GM23338 (cell line): ENCODE measurements at regions not wholly inside any gene's neighbourhood (a gene's known extent, or its start where the extent isn't known, plus 50 kb on each side); places are given as distances from the start of the nearest gene placed in this dataset.

Experiments
- ATAC-seq: fragments of 200-7000 bp; cut with Tn5 transposase; 3 replicates; pipeline ENCODE4 v1.9.1; 2020
- DNase-seq: peaks from one replicate; pipeline ENCODE4 v3.0.0-alpha.2; 2015; ENCODE audit warnings: low spot score
- H2AFZ ChIP-seq: fragments of 200-600 bp; sonication (generic); 2 replicates; pipeline ENCODE4 v1.8.0; 2016; ENCODE audit warnings: antibody characterized with exemption, mild to moderate bottlenecking, moderate library complexity
- H3F3A ChIP-seq: fragments of 200-600 bp; sonication (generic); replicated peaks from 2 replicates; pipeline ENCODE4 v1.8.0; 2017; ENCODE audit warnings: antibody characterized with exemption, mixed run types, low read depth
- H3K27ac ChIP-seq: fragments of 200-600 bp; sonication (generic); 2 replicates; pipeline ENCODE4 v1.6.1; 2016; ENCODE audit warnings: low read depth
- H3K27me3 ChIP-seq: fragments of 200-600 bp; sonication (generic); 2 replicates; pipeline ENCODE4 v1.8.0; 2016; ENCODE audit warnings: mild to moderate bottlenecking, mixed run types, moderate library complexity; ENCODE audit not compliant: insufficient read depth
- H3K36me3 ChIP-seq: fragments of 200-600 bp; sonication (generic); 2 replicates; pipeline ENCODE4 v1.8.0; 2016; ENCODE audit warnings: mild to moderate bottlenecking; ENCODE audit not compliant: insufficient read depth
- H3K4me1 ChIP-seq: fragments of 200-600 bp; sonication (generic); 2 replicates; pipeline ENCODE4 v1.8.0; 2016; ENCODE audit warnings: mild to moderate bottlenecking, moderate library complexity; ENCODE audit not compliant: insufficient read depth
- H3K4me2 ChIP-seq: fragments of 200-600 bp; sonication (generic); 2 replicates; pipeline ENCODE4 v1.7.1; 2017; ENCODE audit warnings: mixed run types
- H3K4me3 ChIP-seq: fragments of 200-600 bp; sonication (generic); 2 replicates; pipeline ENCODE4 v1.6.1; 2016; ENCODE audit warnings: mixed run types
- H3K79me2 ChIP-seq: fragments of 200-600 bp; sonication (generic); replicated peaks from 2 replicates; pipeline ENCODE4 v1.8.0; 2017; ENCODE audit warnings: mild to moderate bottlenecking; ENCODE audit not compliant: insufficient read depth
- H3K9me2 ChIP-seq: fragments of 200-600 bp; sonication (generic); 2 replicates; pipeline ENCODE4 v1.8.0; 2017; ENCODE audit not compliant: insufficient read depth
- H4K20me1 ChIP-seq: fragments of 200-600 bp; sonication (generic); replicated peaks from 2 replicates; pipeline ENCODE4 v1.8.0; 2017; ENCODE audit warnings: mild to moderate bottlenecking; ENCODE audit not compliant: insufficient read depth
- H3K27ac Mint-ChIP-seq: 2 replicates; pipeline ENCODE4 v1.8.0; 2020; ENCODE audit warnings: inconsistent platforms, mild to moderate bottlenecking, moderate library complexity, mixed read lengths
- H3K27me3 Mint-ChIP-seq: 3 replicates; pipeline ENCODE4 v1.8.0; 2022; ENCODE audit warnings: low read depth, mild to moderate bottlenecking, moderate library complexity, mixed read lengths, inconsistent platforms; ENCODE audit not compliant: insufficient read depth, poor library complexity
- H3K36me3 Mint-ChIP-seq: 3 replicates; pipeline ENCODE4 v1.8.0; 2021; ENCODE audit warnings: low read depth, mild to moderate bottlenecking, inconsistent platforms, moderate library complexity, mixed read lengths
- H3K4me1 Mint-ChIP-seq: 3 replicates; pipeline ENCODE4 v1.8.0; 2020; ENCODE audit warnings: mild to moderate bottlenecking, inconsistent platforms, mixed read lengths
- H3K4me3 Mint-ChIP-seq: 3 replicates; pipeline ENCODE4 v1.8.0; 2021; ENCODE audit warnings: moderate library complexity, mild to moderate bottlenecking, inconsistent platforms, mixed read lengths
- H3K9me3 Mint-ChIP-seq: 3 replicates; pipeline ENCODE4 v1.8.0; 2020; ENCODE audit warnings: moderate library complexity, mild to moderate bottlenecking, inconsistent platforms, mixed read lengths
- CTCF ChIP-seq, 2 experiments: fragments of 200-600 bp in 1 of 2; sonication (generic) in 1 of 2; conservative IDR thresholded peaks; 2 replicates each; pipeline versions ENCODE4 v1.5.1 to v1.6.1; 2016 to 2017; ENCODE audit warnings: antibody characterized with exemption in 2 of 2, low read depth in 2 of 2, mild to moderate bottlenecking in 2 of 2, moderate library complexity in 1 of 2
- EZH2phosphoT487 ChIP-seq: fragments of 200-600 bp; sonication (generic); IDR thresholded peaks from one replicate; pipeline ENCODE4 v1.8.1; 2018; ENCODE audit warnings: antibody characterized with exemption; ENCODE audit not compliant: unreplicated experiment
- NANOG ChIP-seq: IDR thresholded peaks from 2 replicates; pipeline ENCODE4 v1.6.1; 2016; ENCODE audit warnings: antibody characterized with exemption, borderline replicate concordance
- POLR2AphosphoS5 ChIP-seq: IDR thresholded peaks from 2 replicates; pipeline ENCODE4 v1.6.1; 2016; ENCODE audit warnings: antibody characterized with exemption, low read depth
- STAT1 ChIP-seq: IDR thresholded peaks from one replicate; pipeline ENCODE4 v1.6.1; 2016; ENCODE audit warnings: antibody characterized with exemption; ENCODE audit not compliant: unreplicated experiment
- TF ChIP-seq, protein P1 (sequence below): IDR thresholded peaks from 2 replicates; pipeline ENCODE4 v1.6.1; 2016; ENCODE audit warnings: antibody characterized with exemption
- TF ChIP-seq, protein P2 (sequence below): IDR thresholded peaks from one replicate; pipeline ENCODE4 v1.6.1; 2018; ENCODE audit warnings: antibody characterized with exemption; ENCODE audit not compliant: unreplicated experiment

DNA sequence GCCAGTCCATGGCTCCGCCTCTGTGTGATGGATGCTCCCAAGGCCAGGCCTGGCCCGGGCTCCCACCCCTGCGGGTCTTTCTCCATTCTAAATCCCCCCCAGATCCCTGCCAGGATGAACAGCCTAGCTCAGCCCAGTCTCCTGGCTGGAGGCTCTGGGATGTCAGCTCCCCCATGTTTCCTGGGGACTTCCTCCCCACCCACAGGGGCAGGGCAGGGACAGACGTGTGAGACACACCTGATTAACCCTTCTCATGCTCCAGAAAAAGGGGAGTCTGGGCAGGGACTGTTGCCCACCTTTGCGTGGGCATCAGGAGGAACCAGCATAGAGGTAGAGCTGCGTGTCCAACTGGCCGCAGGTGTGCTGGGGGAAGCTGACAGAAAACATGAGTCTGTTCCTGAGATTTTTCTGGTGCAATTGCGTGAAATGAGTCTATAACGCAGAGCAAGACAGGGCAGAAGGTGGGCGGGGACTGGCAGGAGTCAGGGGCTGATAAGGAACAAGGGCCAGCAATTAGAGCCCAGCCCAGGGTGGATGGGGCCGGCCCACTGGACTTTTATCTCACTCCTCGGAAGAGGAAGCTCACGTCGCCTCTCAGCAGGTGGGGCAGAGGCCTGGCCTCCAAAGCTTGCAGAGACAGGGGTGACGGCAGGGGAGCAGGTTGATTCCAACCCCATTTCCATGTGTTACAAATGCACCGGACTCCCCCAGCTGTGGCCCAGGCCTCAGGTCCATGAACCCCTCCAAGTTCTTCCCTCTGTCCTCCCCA, 238.2 kb downstream of the RBFOX3 start:
- Histone ChIP-seq H3K4me2 (no peak overlapping the region), H3F3A (no peaks in the 10 kb centered on the region), H3K4me3 (no peak overlapping the region), H3K9me2 (no peaks in the 10 kb centered on the region), H2AFZ (no peak overlapping the region), H3K79me2 (no peaks in the 10 kb centered on the region), H3K27me3 (no peaks in the 10 kb centered on the region), H3K36me3 (no peaks in the 10 kb centered on the region), H4K20me1 (no peaks in the 10 kb centered on the region), H3K27ac (no peak overlapping the region), H3K4me1 (no peaks in the 10 kb centered on the region)
- no peak overlapping the region for H3K4me3 Mint-ChIP-seq
- ATAC-seq (no peak; the same call in 1 of the 3 replicates), DNase-seq (no peak)
- peaks cover 34% of the 10 kb centered on the region for H3K4me1 Mint-ChIP-seq
- no peaks in the 10 kb centered on the region for H3K9me3 Mint-ChIP-seq
- H3K27me3 Mint-ChIP-seq: peaks cover 16% of the 10 kb centered on the region
- no peak overlapping the region for H3K27ac Mint-ChIP-seq
- TF ChIP-seq CTCF (conservative IDR thresholded peaks at IDR 0.05; ENCODE audit: low read depth in 2 of 2) (no peak), STAT1 (no peak), EZH2phosphoT487 (no peak)
- TF ChIP-seq, protein P1, sequence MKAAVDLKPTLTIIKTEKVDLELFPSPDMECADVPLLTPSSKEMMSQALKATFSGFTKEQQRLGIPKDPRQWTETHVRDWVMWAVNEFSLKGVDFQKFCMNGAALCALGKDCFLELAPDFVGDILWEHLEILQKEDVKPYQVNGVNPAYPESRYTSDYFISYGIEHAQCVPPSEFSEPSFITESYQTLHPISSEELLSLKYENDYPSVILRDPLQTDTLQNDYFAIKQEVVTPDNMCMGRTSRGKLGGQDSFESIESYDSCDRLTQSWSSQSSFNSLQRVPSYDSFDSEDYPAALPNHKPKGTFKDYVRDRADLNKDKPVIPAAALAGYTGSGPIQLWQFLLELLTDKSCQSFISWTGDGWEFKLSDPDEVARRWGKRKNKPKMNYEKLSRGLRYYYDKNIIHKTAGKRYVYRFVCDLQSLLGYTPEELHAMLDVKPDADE: no peak
- TF ChIP-seq, protein P2, sequence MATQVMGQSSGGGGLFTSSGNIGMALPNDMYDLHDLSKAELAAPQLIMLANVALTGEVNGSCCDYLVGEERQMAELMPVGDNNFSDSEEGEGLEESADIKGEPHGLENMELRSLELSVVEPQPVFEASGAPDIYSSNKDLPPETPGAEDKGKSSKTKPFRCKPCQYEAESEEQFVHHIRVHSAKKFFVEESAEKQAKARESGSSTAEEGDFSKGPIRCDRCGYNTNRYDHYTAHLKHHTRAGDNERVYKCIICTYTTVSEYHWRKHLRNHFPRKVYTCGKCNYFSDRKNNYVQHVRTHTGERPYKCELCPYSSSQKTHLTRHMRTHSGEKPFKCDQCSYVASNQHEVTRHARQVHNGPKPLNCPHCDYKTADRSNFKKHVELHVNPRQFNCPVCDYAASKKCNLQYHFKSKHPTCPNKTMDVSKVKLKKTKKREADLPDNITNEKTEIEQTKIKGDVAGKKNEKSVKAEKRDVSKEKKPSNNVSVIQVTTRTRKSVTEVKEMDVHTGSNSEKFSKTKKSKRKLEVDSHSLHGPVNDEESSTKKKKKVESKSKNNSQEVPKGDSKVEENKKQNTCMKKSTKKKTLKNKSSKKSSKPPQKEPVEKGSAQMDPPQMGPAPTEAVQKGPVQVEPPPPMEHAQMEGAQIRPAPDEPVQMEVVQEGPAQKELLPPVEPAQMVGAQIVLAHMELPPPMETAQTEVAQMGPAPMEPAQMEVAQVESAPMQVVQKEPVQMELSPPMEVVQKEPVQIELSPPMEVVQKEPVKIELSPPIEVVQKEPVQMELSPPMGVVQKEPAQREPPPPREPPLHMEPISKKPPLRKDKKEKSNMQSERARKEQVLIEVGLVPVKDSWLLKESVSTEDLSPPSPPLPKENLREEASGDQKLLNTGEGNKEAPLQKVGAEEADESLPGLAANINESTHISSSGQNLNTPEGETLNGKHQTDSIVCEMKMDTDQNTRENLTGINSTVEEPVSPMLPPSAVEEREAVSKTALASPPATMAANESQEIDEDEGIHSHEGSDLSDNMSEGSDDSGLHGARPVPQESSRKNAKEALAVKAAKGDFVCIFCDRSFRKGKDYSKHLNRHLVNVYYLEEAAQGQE: no peak
- no peaks in the 10 kb centered on the region for H3K36me3 Mint-ChIP-seq

GRCh38 chr17:79371984-79372383, 238.9 kb downstream of the RBFOX3 start:
- Histone ChIP-seq H2AFZ (no peak overlapping the region), H3K27me3 (no peaks in the 10 kb centered on the region), H3K4me1 (no peaks in the 10 kb centered on the region), H3K36me3 (no peaks in the 10 kb centered on the region), H3K79me2 (no peaks in the 10 kb centered on the region), H3K4me2 (no peak overlapping the region), H4K20me1 (no peaks in the 10 kb centered on the region), H3K9me2 (no peaks in the 10 kb centered on the region), H3K4me3 (no peak overlapping the region), H3K27ac (no peak overlapping the region), H3F3A (no peaks in the 10 kb centered on the region)
- DNase-seq (no peak), ATAC-seq (peak; percentile 26; the same call in 2 of the 3 replicates)
- H3K4me1 Mint-ChIP-seq: peaks cover 34% of the 10 kb centered on the region
- H3K9me3 Mint-ChIP-seq: no peaks in the 10 kb centered on the region
- H3K27ac Mint-ChIP-seq: no peak overlapping the region
- H3K36me3 Mint-ChIP-seq: no peaks in the 10 kb centered on the region
- TF ChIP-seq POLR2AphosphoS5 (no peak), CTCF (conservative IDR thresholded peaks at IDR 0.05; ENCODE audit: low read depth in 2 of 2) (no peak), NANOG (no peak)
- no peak overlapping the region for H3K4me3 Mint-ChIP-seq
- H3K27me3 Mint-ChIP-seq: peaks cover 16% of the 10 kb centered on the region
